Lung microvascular endothelial cell (primary cell): ENCODE measurements at regions not wholly inside any gene's neighbourhood (a gene's known extent, or its start where the extent isn't known, plus 50 kb on each side); places are given as distances from the start of the nearest gene placed in this dataset.
"Not testable (repeated sequence)": the region's sequence is repeated elsewhere in the genome, so short reads cannot be mapped to it uniquely, and the experiment has no call there.

Experiments used
- DNase-seq, 2 donors: peaks; one replicate each; pipeline versions ENCODE4 v3.0.0 to v3.0.0-alpha.2; 2010; ENCODE audit warnings: low read depth in 2 of 2

DNA sequence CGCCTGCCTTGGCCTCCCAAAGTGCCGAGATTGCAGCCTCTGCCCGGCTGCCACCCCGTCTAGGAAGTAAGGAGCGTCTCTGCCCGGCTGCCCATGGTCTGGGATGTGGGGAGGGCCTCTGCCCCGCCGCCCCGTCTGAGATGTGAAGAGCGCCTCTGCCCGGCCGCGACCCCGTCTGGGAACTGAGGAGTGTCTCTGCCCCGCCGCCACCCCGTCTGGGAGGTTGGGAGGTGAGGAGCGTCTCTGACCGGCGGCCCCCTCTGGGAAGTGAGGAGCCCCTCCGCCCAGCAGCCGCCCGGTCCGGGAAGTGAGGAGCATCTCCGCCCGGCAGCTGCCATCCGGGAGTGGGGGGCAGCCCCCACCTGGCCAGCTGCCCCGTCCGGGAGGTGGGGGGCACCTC lies 699.2 kb upstream of the TMEFF2 start:
- DNase-seq = not testable (repeated sequence)

GRCh38 chr2:192888109-192888508 lies 693.4 kb upstream of the TMEFF2 start:
- no peak for DNase-seq

- DNase-seq = no peak
These were observed 692.6 kb upstream of the TMEFF2 start for GRCh38 chr2:192887337-192887736.

GRCh38 chr2:192886636-192887035 lies 691.9 kb upstream of the TMEFF2 start:
- DNase-seq = no peak

GRCh38 chr2:192885569-192886160 lies 690.9 kb upstream of the TMEFF2 start:
- DNase-seq = no peak

DNA sequence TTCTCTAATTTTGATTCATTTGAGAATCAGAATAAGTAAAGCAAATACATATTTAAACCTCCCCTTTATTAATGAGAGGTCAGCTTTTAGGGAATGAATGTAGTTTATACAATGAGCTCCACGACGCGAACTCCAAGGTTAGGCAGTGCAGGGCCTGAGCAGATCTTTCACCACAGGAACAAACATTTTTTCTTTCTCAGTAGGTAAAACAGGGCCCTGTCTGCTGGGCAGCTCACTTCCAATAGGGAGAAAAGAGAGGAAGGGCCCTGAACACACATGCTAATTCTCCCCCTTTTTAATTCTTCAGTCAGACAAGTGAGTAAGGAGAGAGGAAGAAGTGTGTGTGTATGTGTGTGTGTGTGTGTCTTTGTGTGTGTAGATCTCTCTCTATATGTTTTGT lies 682.4 kb upstream of the TMEFF2 start:
- no peak for DNase-seq

DNA sequence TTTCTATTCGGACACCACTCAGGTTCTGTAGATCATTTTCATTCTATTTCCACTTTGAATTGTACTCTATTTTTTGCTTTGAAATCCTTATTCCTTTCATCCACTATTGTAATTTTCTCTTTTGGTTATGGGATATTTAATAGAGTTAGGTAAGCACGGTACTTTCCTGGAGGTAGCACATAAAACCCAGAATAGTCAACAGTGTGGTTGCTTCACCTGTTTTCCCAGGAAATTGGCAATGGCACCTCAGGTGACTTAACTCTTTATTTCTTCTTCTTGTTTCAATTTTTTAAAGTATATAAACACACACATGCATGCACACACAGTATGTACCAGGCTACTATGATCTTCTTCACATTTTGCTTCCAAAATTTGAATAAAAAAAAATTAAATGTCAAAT lies 682.0 kb upstream of the TMEFF2 start:
- DNase-seq = no peak

DNA sequence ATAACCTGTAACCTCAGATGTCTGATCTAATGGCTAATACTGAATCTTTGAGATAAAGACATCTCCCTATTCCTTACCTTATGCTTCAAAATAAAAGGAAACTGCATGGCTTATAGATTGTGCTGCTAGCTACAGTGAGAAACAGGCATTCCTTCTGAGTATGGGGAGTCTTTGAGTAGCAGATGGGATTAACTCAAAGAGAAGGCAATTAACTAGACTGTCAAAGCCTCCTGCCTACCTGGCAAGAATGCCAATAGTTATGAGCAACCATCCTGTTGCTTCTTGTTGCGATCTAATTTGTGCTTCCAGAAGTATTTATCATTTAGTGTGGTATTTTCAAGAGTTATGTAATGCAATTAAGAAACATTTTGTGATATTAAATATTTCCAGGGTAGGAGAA lies 660.0 kb upstream of the TMEFF2 start:
- no peak for DNase-seq

GRCh38 chr2:192854031-192854430 lies 659.3 kb upstream of the TMEFF2 start:
- no peak for DNase-seq

- no peak for DNase-seq
These were observed 634.2 kb upstream of the TMEFF2 start for GRCh38 chr2:192828947-192829346.

DNA sequence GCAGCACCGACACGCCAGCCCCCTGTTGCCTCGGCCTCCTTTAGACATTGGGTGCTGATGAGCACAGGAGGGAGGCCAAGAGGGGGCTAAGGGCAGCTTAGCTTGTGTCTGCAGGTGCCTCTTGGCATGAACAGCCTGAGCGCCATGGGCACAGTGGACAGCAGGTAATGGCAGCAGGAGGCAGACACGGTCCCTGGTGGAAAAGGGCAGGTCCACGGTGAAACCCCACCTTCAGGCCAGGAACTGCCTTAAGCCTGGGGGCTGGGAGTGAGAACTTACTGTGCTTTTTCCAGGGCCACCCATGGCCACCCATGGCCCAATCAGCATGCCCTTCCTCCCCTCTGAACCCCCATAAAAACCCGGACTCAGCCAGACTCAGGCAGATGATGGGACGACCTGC lies 633.4 kb upstream of the TMEFF2 start:
- no peak for DNase-seq

- no peak for DNase-seq
These were observed 633.0 kb upstream of the TMEFF2 start for GRCh38 chr2:192827735-192828134.

- no peak for DNase-seq
These were observed 619.6 kb upstream of the TMEFF2 start for GRCh38 chr2:192814376-192814775.

GRCh38 chr2:192813341-192813740 lies 618.6 kb upstream of the TMEFF2 start:
- no peak for DNase-seq

- no peak for DNase-seq
These were observed 614.4 kb upstream of the TMEFF2 start for GRCh38 chr2:192809173-192809572.

DNA sequence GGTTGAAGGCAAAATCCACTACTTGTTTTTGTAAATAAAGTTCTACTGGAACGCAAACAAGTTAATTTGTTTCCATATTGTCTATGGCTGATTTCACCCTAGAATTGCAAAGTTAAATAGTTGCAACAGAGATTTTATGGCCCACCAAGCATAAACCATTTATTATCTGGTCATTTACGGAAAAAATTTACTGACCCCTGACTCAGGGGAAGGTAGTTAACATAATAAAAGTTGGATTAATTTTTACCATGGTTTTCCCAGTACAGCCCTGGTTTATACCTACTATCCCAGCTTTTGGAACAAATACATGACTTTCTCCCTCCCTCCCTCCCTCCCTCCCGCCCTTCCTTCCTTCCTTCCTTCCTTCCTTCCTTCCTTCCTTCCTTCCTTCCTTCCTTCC lies 588.9 kb upstream of the TMEFF2 start:
- no peak for DNase-seq

- DNase-seq = no peak
These were observed 580.9 kb upstream of the TMEFF2 start for GRCh38 chr2:192775459-192776262.

DNA sequence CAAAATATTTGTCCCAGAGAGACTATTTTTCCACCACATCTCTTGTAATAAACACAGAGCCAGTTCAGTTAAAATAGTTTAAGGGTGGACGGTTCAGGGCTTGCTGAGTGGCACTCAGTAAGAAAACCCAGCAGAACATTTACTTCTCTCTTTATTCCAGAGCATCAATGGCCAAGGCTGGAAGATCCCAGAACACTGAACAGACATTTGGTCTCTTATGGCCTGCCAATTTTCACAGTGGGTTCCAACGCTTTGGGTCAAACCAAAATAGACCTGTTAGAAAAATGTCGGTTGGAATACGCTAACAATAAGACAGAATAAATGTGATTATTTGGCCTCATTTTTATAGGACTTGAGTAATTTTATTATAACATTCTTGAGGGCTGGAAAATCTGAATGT lies 580.3 kb upstream of the TMEFF2 start:
- DNase-seq = no peak

DNA sequence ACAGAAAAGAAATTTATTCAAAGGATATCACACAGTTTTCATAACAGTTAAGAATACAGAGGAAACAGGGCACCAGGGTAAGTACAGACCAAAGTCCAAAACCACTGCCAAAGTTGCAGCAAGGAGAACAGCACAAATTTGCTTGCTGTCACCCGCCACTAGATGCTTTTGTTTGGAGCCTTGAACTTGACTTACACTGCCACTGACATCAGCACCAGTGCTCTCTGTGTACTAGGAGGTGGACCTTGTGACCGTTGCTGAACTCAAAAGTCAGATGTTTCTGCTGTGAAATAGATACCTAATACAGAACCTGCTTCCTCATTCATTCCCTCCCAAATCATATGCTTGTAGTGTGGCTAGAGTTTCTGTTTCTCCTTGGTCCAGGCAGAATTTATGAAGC lies 578.3 kb upstream of the TMEFF2 start:
- DNase-seq = no peak

- DNase-seq = no peak
These were observed 555.0 kb upstream of the TMEFF2 start for GRCh38 chr2:192749611-192750200.

DNA sequence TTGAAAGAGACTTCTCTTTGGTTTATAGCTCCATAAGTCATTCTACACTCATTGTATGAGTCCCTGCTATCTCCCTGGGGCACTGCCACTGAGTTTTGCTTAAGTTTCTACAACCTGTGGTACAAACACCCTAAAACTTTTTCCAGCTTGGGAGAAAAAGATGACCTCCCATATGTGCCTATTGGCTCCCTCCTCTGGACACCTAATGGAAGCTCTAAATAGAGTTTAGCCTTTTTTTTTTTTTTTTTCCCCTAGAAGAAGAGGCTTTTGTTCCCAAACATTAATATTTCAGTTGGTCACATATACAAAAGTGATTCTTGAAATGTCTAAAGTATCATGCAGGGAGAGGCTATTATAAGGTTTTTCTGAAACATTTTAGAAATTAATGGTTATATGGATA lies 547.2 kb upstream of the TMEFF2 start:
- DNase-seq = no peak

DNA sequence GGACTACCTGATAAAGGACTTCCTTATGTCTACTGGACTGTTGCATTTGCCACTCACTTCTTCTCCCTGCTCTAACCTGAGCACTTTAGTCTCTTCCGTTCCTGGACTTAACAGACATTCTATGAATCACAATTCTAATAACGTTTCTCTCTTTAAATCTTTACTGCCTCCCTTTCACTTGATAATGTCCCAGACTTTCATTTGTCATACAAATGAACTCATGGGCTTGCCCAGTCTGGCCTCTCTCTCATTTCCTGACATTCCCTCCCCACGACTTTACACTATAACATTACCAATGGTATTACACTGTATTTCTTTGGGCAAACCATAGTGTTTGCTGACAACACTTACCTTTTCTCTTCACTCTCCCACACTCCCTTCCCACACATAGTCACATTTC lies 540.7 kb upstream of the TMEFF2 start:
- no peak for DNase-seq

- no peak for DNase-seq
These were observed 534.6 kb upstream of the TMEFF2 start for GRCh38 chr2:192729369-192729768.
